ENCODE measurements at regions not wholly inside any gene's neighbourhood (a gene's known extent, or its start where the extent isn't known, plus 50 kb on each side); places are given as distances from the start of the nearest gene placed in this dataset.

DNA sequence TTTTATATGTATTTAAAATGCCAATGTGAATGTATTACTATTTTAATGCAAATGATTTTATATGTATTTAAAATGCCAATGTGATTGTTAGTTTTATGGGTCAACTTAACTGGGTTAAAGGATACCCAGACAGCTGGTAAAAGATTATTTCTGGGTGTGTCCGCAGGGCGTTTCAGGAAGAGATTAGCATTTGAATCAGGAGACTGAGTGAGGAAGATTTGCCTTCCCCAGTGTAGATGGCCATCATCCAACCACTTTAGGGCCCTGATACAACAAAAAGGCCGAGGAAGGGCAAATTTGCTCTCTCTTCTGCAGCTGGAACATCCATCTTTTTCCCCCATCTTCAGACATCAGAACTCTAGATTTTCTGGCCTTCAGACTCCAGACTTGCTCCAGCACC lies 116.2 kb downstream of the BAMBI start:
- Histone ChIP-seq H3K4me1 (ENCODE audit: insufficient read depth, low read length, poor library complexity, severe bottlenecking) (no peaks in the 10 kb centered on the region), H3K9ac (ENCODE audit: low read depth, low read length, poor library complexity, severe bottlenecking) (no peak overlapping the region), H3K4me3 (ENCODE audit: low read length, poor library complexity, severe bottlenecking) (no peak overlapping the region)

DNA sequence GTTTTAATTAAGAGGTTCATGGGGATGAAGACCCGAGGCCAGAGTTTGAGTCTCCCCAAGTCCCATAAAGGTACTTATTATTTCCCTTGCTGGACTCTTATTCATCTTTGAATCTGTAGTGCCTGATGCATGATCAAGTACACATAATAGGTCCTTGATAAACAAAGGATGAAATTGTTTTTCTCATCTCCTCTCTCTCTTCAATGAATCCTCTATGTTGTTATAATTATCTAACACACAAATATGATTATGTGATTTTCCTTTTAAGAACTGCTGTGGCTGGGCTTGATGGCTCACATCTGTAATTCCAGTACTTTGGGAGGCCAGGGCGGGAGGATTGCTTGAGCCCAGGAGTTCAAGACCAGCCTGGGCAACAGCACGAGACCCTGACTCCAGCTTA lies 117.7 kb downstream of the BAMBI start:
- H3K27me3 ChIP-seq (ENCODE audit: insufficient read depth, low read length, poor library complexity, severe bottlenecking) = no peaks in the 10 kb centered on the region
- no peaks in the 10 kb centered on the region for H3K9me3 ChIP-seq (ENCODE audit: insufficient read depth, low read depth, low read length)
- no peaks in the 10 kb centered on the region for H3F3A ChIP-seq (ENCODE audit: low read depth)
- no peaks in the 10 kb centered on the region for H3K36me3 ChIP-seq (ENCODE audit: insufficient read depth, low read length)
- no peak overlapping the region for H2AFZ ChIP-seq (ENCODE audit: low read length)
- no peaks in the 10 kb centered on the region for H4K20me1 ChIP-seq (ENCODE audit: insufficient read depth, low read length, poor library complexity, severe bottlenecking)
- H3K4me2 ChIP-seq (ENCODE audit: low read depth, low read length, poor library complexity, severe bottlenecking) = no peak overlapping the region
- H3K9me2 ChIP-seq (replicated peaks; ENCODE audit: low read depth, low read length) = no peaks in the 10 kb centered on the region
- no peak overlapping the region for H3K4me3 ChIP-seq (ENCODE audit: low read length, poor library complexity, severe bottlenecking)
- no peaks in the 10 kb centered on the region for H3K79me2 ChIP-seq (ENCODE audit: insufficient read depth, low read length)
- no peak for TF ChIP-seq EZH2phosphoT487 (IDR thresholded peaks at IDR 0.05; ENCODE audit: borderline replicate concordance)
- TF ChIP-seq, protein P1, sequence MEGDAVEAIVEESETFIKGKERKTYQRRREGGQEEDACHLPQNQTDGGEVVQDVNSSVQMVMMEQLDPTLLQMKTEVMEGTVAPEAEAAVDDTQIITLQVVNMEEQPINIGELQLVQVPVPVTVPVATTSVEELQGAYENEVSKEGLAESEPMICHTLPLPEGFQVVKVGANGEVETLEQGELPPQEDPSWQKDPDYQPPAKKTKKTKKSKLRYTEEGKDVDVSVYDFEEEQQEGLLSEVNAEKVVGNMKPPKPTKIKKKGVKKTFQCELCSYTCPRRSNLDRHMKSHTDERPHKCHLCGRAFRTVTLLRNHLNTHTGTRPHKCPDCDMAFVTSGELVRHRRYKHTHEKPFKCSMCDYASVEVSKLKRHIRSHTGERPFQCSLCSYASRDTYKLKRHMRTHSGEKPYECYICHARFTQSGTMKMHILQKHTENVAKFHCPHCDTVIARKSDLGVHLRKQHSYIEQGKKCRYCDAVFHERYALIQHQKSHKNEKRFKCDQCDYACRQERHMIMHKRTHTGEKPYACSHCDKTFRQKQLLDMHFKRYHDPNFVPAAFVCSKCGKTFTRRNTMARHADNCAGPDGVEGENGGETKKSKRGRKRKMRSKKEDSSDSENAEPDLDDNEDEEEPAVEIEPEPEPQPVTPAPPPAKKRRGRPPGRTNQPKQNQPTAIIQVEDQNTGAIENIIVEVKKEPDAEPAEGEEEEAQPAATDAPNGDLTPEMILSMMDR (conservative IDR thresholded peaks at IDR 0.05; ENCODE audit: low read length) = no peak
- H3K9ac ChIP-seq (ENCODE audit: low read depth, low read length, poor library complexity, severe bottlenecking) = no peak overlapping the region
- no peaks in the 10 kb centered on the region for H3K4me1 ChIP-seq (ENCODE audit: insufficient read depth, low read length, poor library complexity, severe bottlenecking)

More for the DNA sequence above, 116.2 kb downstream of the BAMBI start:
- H3K4me2 ChIP-seq (ENCODE audit: low read depth, low read length, poor library complexity, severe bottlenecking) = no peak overlapping the region
- no peaks in the 10 kb centered on the region for H3K79me2 ChIP-seq (ENCODE audit: insufficient read depth, low read length)
- no peak for TF ChIP-seq EZH2phosphoT487 (IDR thresholded peaks at IDR 0.05; ENCODE audit: borderline replicate concordance)
- TF ChIP-seq, protein P1 (conservative IDR thresholded peaks at IDR 0.05; ENCODE audit: low read length) = no peak
- H3K27me3 ChIP-seq (ENCODE audit: insufficient read depth, low read length, poor library complexity, severe bottlenecking) = no peaks in the 10 kb centered on the region
- H3K36me3 ChIP-seq (ENCODE audit: insufficient read depth, low read length) = no peaks in the 10 kb centered on the region
- H3K9me2 ChIP-seq (replicated peaks; ENCODE audit: low read depth, low read length) = no peaks in the 10 kb centered on the region
- H3K9me3 ChIP-seq (ENCODE audit: insufficient read depth, low read depth, low read length) = no peaks in the 10 kb centered on the region
- no peak overlapping the region for H2AFZ ChIP-seq (ENCODE audit: low read length)
- no peaks in the 10 kb centered on the region for H3F3A ChIP-seq (ENCODE audit: low read depth)
- H4K20me1 ChIP-seq (ENCODE audit: insufficient read depth, low read length, poor library complexity, severe bottlenecking) = no peaks in the 10 kb centered on the region

DNA sequence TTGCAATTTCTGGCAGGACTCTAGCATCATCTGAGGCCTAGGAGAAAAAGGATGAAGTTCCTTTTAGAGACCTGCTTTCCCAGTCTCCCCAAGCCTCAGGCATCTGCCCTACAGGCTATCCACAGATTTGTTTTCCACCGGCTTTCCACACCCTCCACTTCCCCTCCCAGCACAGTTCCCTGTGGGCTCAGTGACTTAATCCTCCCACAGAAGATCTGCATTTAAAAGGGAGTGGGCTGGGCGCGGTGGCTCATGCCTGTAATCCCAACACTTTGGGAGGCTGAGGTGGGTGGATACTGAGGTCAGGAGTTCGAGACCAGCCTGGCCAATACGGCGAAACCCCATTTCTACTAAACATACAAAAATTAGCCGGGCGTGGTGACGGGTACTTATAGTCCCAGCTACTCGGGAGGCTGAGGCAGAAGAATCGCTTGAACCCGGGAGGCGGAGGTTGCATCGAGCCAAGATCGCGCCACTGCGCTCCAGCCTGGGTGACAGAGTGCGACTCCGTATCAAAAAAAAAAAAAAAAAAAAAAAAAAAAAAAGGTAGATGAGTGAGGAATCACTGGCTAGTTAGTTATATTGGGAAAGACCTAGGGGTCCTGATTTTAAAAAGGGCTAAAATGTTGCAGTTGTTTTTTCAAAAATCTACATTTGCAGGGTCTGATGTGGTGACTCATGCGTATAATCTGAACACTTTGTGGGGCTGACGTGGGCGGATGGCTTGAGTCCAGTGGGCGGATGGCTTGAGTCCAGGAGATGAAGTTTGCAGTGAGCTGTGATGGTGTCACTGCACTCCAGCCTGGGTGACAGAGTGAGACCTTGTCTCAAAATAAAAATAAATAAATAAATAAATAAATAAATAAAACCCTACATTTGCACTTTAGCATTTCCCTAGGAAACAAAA lies 119.5 kb downstream of the BAMBI start:
- Histone ChIP-seq H3K36me3 (ENCODE audit: insufficient read depth, low read length) (no peaks in the 10 kb centered on the region), H3K9me3 (ENCODE audit: insufficient read depth, low read depth, low read length) (no peaks in the 10 kb centered on the region), H3K9ac (ENCODE audit: low read depth, low read length, poor library complexity, severe bottlenecking) (no peak overlapping the region), H3K27me3 (ENCODE audit: insufficient read depth, low read length, poor library complexity, severe bottlenecking) (no peaks in the 10 kb centered on the region), H3F3A (ENCODE audit: low read depth) (no peaks in the 10 kb centered on the region), H3K4me1 (ENCODE audit: insufficient read depth, low read length, poor library complexity, severe bottlenecking) (no peaks in the 10 kb centered on the region), H3K4me2 (ENCODE audit: low read depth, low read length, poor library complexity, severe bottlenecking) (no peak overlapping the region), H2AFZ (ENCODE audit: low read length) (no peak overlapping the region), H3K4me3 (ENCODE audit: low read length, poor library complexity, severe bottlenecking) (no peak overlapping the region), H3K79me2 (ENCODE audit: insufficient read depth, low read length) (no peaks in the 10 kb centered on the region), H3K9me2 (replicated peaks; ENCODE audit: low read depth, low read length) (no peaks in the 10 kb centered on the region), H4K20me1 (ENCODE audit: insufficient read depth, low read length, poor library complexity, severe bottlenecking) (no peaks in the 10 kb centered on the region)
- TF ChIP-seq EZH2phosphoT487 (IDR thresholded peaks at IDR 0.05; ENCODE audit: borderline replicate concordance) = no peak
- TF ChIP-seq, protein P1 (conservative IDR thresholded peaks at IDR 0.05; ENCODE audit: low read length) = no peak

All from Loucy (cell line).